ENCODE measurements at regions not wholly inside any gene's neighbourhood (a gene's known extent, or its start where the extent isn't known, plus 50 kb on each side); places are given as distances from the start of the nearest gene placed in this dataset.

- no peak for TF ChIP-seq CTCF (IDR thresholded peaks at IDR 0.05)
- TF ChIP-seq POLR2A (IDR thresholded peaks at IDR 0.05), result no peak
Measured at GRCh38 chr2:215550331-215550730, 114.5 kb upstream of the FN1 start.
